HG03432 (cell line): ENCODE measurements at regions not wholly inside any gene's neighbourhood (a gene's known extent, or its start where the extent isn't known, plus 50 kb on each side); places are given as distances from the start of the nearest gene placed in this dataset.
"Not testable (repeated sequence)": the region's sequence is repeated elsewhere in the genome, so short reads cannot be mapped to it uniquely, and the experiment has no call there.

Experiments used
- ATAC-seq: cut with Tn5 transposase; IDR thresholded peaks from one replicate; pipeline ENCODE4 v1.9.1; 2021; ENCODE audit warnings: mild to moderate bottlenecking, moderate library complexity; ENCODE audit not compliant: unreplicated experiment

DNA sequence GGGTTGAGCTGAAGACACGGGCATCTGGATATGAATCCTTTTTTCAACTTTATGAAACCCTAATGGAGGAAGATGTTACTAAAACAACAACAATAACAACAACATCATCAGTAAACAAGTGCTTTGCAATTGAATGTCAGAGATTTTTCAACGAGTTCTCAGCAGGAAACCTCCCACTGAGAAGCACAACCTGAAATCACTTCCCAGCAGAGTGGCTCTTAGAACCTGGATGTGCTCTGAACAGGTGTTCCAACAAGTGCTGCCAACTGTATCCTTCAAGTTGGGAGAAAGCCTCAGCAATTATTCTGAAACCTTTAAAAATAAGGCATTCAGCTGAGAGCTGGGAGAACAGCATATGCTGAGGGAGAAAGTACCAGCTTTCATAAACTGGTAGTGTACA, 1622.7 kb upstream of the CELF4 start:
- ATAC-seq, result no peak

DNA sequence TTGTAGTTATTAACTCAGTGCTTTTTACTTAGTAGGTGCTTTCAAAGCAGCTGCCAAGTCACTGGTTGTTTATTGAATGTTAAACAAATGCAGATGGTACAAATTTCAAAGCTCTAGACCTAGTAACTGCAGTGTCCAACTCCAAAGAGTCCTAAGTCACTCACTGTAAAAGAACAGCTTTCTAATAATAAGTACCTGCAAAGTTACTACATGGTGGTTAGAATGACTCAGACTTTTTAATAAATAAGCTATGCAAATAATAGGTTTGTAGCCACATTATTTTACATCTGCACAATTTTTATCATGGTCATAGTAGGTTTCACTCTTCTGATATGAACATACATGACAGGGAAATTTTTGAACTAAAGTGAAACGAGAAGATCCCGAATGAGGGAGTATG, 1620.4 kb upstream of the CELF4 start:
- ATAC-seq, result peak; percentile 60

- no peak for ATAC-seq
These were observed 1618.6 kb upstream of the CELF4 start for GRCh38 chr18:39184176-39184575.

DNA sequence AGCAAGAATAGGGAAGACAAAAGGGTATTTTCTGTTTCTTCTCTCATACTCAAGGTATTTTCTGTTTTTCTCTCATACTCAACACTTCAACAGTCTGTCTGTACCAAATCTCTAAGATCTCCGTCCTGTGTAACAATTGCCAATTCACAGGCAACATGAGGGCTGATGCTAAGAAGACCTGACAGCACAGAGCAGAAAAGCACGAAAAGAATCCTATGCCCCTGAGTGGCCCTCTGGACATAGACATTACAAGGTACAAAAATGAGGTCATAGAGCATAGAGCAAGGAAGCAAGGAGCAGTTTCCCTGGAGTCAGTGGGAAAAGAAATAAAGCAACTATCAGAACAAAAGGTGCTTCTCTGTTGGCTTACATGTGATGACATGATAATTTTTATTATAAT, 1612.6 kb upstream of the CELF4 start:
- ATAC-seq, result no peak

DNA sequence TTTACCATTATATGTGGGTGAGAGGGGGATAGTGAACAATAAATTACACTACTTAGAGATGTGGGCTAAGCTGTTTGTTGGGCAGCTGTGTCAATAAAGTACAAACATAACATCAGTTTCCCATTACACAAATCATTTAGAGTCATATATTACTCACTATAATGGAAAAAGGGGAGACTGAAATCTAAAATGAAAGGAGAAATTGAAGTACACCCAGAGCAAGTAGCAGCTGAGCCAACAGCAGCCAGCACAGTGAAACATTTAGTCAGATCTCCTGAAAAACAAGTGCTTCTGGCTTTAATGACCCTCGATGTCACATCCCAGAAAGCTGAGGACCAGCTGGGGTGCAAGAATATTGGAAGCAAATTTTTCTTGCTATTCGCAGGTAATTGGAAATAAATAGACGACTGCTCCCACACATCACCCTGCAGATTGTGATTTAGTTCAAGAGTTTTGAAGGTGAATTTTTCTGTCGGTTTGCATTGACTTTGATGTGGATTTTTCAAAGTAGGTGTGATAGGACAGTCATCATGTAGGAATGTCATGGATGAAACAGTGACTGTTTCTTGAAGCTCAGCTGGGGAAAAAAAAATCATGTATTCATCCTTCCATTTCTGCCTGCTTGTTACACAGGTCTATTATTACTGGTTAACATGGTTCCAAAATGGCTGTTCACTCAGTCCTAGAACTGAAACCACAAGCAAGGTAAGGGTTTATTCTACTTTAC, 1607.3 kb upstream of the CELF4 start:
- no peak for ATAC-seq

DNA sequence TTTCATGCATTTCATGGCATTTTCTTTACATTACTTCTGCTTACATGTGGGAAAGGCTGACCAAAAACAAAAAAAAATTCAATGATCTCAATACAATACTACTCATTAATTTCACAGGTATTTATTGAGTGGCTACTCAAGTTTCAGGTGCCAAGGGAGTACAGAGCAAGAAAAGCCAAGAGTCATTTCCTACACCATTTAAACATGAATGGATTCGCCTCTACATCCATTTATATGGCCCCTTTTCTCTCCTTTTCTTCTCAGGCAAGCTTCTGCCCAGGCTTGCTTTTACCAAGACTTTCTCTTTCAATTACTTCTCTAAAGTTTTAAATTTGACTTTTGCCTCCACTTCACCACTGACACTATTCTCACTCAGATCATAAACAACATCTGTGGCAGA, 1603.1 kb upstream of the CELF4 start:
- ATAC-seq, result no peak

DNA sequence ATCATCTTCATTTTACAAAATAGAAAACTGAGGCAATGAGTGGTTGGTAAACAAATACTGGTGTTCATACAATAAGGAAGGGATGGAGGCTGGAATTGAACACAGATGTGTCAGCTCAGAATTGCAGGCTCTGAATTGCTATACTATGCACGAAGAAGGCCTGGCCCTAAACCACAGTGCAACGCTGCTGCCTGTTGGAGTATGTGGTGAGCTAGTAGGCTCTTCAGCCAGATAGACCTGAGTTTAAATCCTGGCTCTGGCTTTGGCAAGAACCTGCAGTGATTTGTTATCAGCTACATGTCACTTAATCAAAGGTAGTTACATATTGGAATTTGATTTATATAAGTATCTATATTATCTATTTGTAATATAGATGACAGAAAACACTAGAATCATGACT, 1602.4 kb upstream of the CELF4 start:
- ATAC-seq, result no peak

- ATAC-seq, result no peak
These were observed 1601.2 kb upstream of the CELF4 start for GRCh38 chr18:39166776-39167175.

GRCh38 chr18:39162013-39162827, 1596.6 kb upstream of the CELF4 start:
- no peak for ATAC-seq

GRCh38 chr18:39149211-39149806, 1583.7 kb upstream of the CELF4 start:
- no peak for ATAC-seq

DNA sequence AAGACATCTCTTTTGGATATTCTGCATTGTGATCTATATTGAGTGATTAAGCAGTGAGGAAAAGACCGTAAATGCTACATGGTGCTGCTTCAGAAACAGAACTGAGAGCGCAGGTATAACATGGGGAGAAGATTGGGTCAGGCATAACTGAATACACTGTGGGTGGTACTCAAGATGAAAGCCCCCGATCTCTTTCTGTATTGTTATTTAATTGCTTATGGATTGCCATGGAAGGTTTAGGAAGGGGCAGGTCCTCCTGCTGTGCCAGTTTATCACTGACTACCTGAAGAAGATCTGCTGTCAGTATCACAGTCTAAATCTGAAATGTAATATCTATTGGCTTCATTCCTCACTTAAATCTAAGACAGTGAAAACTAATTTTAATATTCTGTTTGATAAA, 1568.7 kb upstream of the CELF4 start:
- no peak for ATAC-seq

- not testable (repeated sequence) for ATAC-seq
These were observed 1561.9 kb upstream of the CELF4 start for GRCh38 chr18:39127538-39127937.

DNA sequence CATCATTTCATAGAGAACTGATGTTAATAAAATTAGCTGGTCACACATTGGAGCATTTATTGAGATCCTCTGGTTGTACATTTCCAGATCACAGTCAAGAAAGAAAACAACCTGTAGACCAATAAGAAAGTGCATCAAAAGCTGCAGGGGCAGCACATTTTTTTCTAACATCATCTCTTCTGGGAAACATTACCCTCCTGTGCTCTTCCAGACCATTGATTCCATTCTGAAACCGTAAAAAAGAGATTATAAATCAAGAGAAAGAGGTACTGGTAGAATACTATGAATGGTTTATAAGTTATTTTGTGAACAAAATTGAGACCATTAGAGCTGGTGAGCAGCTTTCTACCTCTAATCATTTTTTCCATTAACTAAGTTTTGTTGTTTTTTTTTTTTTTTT, 1548.2 kb upstream of the CELF4 start:
- ATAC-seq, result no peak

DNA sequence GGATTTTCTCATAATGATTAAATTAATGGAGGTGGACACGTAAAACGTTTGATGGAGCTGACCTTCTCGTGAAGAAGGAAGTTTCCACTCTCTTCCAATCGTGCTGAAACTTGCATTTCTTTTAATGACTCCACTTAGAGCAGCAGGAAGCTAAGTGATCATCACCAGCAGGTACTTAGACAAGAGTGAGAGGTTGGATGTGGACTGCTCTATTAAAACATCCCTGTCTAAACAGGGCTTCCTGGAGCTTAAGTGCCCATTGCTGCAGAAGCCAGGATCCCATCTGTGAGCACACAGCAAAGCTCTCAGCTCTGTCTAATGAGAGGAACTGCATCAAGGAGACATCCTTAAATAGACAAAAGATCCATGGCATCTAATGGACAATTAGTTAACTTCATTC, 1539.5 kb upstream of the CELF4 start:
- ATAC-seq, result no peak

GRCh38 chr18:39072970-39073369, 1507.4 kb upstream of the CELF4 start:
- ATAC-seq, result no peak

DNA sequence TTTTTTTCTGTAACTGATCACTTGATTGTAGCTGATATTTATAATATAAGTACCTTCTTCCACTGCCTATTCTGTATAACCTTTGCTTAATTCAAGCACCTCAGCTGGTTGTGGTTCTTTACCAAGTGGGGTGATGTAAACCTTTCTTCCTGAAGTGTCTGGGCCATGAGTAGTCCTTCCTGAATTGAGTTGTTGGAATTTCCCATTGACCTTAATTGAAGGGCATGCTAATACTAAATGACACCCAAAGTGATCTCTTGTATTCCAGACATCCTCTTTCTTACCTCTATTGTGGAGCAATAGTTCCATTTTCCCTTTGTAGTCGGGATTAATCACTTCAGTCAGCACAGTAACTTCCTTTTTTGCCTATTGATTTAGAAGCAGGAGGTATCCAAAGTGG, 1496.8 kb upstream of the CELF4 start:
- ATAC-seq, result no peak

- no peak for ATAC-seq
These were observed 1492.9 kb upstream of the CELF4 start for GRCh38 chr18:39058386-39059000.

DNA sequence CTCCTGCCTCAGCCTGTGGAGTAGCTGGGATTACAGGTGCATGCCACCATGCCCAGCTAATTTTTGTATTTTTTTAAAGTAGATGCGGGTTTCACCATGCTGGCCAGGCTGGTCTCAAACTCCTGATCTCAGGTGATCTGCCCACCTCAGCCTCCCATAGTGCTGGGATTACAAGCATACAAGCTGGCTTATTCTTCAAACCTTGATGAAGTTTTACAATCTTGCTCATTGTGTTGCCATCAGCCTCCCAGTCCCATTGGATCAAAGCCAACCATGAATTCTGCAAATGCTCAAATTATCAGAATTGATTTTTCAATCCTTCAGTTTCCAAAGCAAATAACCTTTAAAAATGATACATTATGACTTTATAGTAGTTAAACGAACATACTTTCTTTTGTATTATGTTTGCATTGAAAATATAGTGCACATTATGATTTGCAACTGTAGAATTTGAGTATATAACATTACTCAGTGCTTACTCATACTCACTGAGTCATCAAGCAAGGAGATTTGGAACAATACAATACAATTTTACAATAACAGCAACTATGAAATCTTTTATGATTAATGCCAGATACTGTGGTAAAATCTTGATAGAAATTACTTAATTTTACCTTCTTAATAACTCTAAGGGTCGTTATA, 1491.9 kb upstream of the CELF4 start:
- no peak for ATAC-seq

DNA sequence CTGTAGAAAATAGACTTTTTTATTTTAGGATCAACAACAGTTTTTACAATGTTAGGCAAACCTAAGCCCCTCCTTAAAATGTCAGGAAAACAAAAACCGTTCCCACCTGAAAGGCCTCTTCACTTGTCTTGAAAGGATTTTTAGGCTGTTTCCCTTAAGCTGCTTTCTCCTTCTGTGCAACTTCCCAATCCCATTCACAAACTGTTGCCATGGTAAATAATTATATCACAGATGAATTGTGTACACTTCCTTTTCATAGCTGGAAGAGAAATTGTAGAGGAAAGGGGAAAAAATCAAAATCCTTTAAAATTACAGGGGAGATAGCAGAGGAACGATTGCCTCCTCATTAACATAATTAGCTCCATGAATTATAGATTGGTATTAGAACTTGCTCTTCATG, 1488.0 kb upstream of the CELF4 start:
- ATAC-seq, result no peak

GRCh38 chr18:39051013-39051412, 1485.4 kb upstream of the CELF4 start:
- no peak for ATAC-seq

GRCh38 chr18:39039813-39040212, 1474.2 kb upstream of the CELF4 start:
- ATAC-seq, result no peak
